ENCODE measurements at regions not wholly inside any gene's neighbourhood (a gene's known extent, or its start where the extent isn't known, plus 50 kb on each side); places are given as distances from the start of the nearest gene placed in this dataset.
"Not testable (repeated sequence)": the region's sequence is repeated elsewhere in the genome, so short reads cannot be mapped to it uniquely, and the experiment has no call there.

GRCh38 chr2:195162194-195162593 is 494.8 kb upstream of the SLC39A10 start:
- no peak for DNase-seq (ENCODE audit: low read depth)
- TF ChIP-seq CTCF (IDR thresholded peaks at IDR 0.05; ENCODE audit: insufficient read depth, low read depth, low read length) = no peak
- H3K4me3 ChIP-seq (ENCODE audit: low read depth, low read length) = no peak overlapping the region

GRCh38 chr2:195160963-195161362 is 496.1 kb upstream of the SLC39A10 start:
- DNase-seq (ENCODE audit: low read depth) = no peak
- no peak overlapping the region for H3K4me3 ChIP-seq (ENCODE audit: low read depth, low read length)
- TF ChIP-seq CTCF (IDR thresholded peaks at IDR 0.05; ENCODE audit: insufficient read depth, low read depth, low read length) = no peak

- H3K4me3 ChIP-seq (ENCODE audit: low read depth, low read length) = no peak overlapping the region
- DNase-seq (ENCODE audit: low read depth) = no peak
- TF ChIP-seq CTCF (IDR thresholded peaks at IDR 0.05; ENCODE audit: insufficient read depth, low read depth, low read length) = no peak
Observed at GRCh38 chr2:195151711-195152110, 505.3 kb upstream of the SLC39A10 start.

GRCh38 chr2:195150819-195151218 is 506.2 kb upstream of the SLC39A10 start:
- H3K4me3 ChIP-seq (ENCODE audit: low read depth, low read length) = no peak overlapping the region
- no peak for TF ChIP-seq CTCF (IDR thresholded peaks at IDR 0.05; ENCODE audit: insufficient read depth, low read depth, low read length)
- no peak for DNase-seq (ENCODE audit: low read depth)

- no peak overlapping the region for H3K4me3 ChIP-seq (ENCODE audit: low read depth, low read length)
- DNase-seq (ENCODE audit: low read depth) = no peak
- TF ChIP-seq CTCF (IDR thresholded peaks at IDR 0.05; ENCODE audit: insufficient read depth, low read depth, low read length) = no peak
Observed at GRCh38 chr2:195148004-195148403, 509.0 kb upstream of the SLC39A10 start.

GRCh38 chr2:195146761-195147541 is 510.1 kb upstream of the SLC39A10 start:
- no peak overlapping the region for H3K4me3 ChIP-seq (ENCODE audit: low read depth, low read length)
- no peak for TF ChIP-seq CTCF (IDR thresholded peaks at IDR 0.05; ENCODE audit: insufficient read depth, low read depth, low read length)
- DNase-seq (ENCODE audit: low read depth) = no peak

GRCh38 chr2:195138435-195138834 is 518.6 kb upstream of the SLC39A10 start:
- no peak for TF ChIP-seq CTCF (IDR thresholded peaks at IDR 0.05; ENCODE audit: insufficient read depth, low read depth, low read length)
- no peak for DNase-seq (ENCODE audit: low read depth)
- no peak overlapping the region for H3K4me3 ChIP-seq (ENCODE audit: low read depth, low read length)

GRCh38 chr2:195125889-195126288 is 531.1 kb upstream of the SLC39A10 start:
- not testable (repeated sequence) for DNase-seq (ENCODE audit: low read depth); H3K4me3 ChIP-seq (ENCODE audit: low read depth, low read length)

All from fibroblast of villous mesenchyme (primary cell).